Central memory CD4-positive, alpha-beta T cell (primary cell): ENCODE measurements at regions not wholly inside any gene's neighbourhood (a gene's known extent, or its start where the extent isn't known, plus 50 kb on each side); places are given as distances from the start of the nearest gene placed in this dataset.

ENCODE experiments used
- DNase-seq: peaks from one replicate; pipeline ENCODE4 v3.0.0; 2022

DNA sequence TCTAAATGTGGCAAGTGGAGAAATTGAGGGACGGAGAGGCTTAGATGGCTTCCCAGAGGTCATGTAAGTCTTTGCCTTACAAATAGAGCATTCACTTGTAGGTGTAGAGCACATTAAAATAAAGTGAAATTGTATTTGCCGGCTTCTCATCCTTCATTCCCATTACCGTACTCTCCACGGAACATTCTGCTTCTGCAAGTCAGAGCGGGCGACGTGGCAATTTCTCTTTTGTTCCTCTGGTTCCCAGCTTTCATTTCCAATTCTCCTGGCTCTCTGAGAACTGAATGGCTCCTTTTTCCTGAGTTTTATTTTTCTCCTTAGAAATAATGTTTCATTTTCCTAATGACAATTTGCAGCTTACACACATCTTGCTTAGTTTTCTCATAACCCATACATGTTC lies 51.3 kb upstream of the PFKP start:
- DNase-seq: no peak

GRCh38 chr10:3014968-3015367 lies 52.4 kb upstream of the PFKP start:
- DNase-seq: no peak

GRCh38 chr10:3012223-3012622 lies 55.1 kb upstream of the PFKP start:
- DNase-seq: no peak

DNA sequence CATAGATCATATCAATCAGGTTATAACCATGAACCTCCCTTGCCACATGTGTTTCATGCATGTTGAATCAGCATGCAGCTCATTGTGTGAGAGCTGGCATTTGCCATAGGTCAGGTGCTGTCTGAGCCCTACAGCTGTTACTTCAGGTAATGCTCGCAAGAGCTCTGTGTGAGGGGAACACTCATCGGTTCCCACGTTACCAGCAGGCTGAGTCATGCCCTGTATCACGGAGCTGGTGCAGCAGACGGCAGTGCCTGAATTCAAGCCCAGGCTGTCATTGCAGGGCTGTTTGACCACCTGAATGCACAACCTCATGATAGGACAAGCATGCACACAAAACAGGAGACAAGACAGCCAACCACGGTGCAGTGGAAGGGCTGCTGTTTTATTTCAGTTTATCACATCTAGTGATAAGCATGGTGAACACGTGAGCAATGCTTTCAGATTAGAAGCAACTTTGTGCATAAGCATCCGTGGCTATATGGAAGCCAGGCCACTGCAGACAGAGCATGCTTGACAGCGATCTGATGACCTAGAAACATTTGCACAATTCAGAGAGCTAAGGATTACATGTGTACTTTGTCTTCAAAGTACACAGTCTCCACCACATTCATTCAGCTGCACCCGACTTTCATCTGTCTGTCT lies 56.4 kb upstream of the PFKP start:
- no peak for DNase-seq

- no peak for DNase-seq
Measured at GRCh38 chr10:3010334-3010733, 57.0 kb upstream of the PFKP start.

GRCh38 chr10:3009341-3009740 lies 58.0 kb upstream of the PFKP start:
- DNase-seq: no peak

DNA sequence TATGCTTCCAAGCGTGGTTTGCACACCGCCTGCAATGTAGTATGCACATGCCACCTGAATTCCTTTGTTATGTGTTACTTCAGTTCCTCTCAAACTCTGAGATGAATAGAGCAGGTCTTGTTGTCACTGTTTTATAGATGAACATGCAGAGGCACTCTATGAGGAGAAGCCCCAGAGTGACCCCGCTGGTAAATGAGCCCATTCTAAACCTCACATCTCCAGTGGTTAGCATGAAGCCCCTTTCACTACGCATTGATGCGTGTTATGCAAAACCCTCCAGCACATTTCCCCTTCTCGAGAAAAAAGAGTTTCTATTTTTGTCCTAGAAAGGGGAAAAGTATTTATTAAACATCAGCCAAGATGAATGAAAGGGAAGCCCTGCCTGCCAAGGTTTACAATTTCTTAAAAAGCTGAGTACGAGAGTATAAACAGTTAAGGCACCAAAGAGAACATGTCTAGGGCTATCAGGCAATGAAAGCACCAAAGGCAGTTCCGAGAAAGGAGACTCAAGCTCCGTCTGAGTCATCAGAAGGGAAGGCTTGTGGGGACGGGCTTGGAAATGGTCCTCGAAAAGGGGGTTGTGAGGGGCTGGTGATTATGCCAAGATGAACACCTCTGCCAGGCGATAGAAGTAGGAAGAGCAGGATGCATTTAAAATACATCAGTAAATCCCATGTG lies 58.7 kb upstream of the PFKP start:
- no peak for DNase-seq

DNA sequence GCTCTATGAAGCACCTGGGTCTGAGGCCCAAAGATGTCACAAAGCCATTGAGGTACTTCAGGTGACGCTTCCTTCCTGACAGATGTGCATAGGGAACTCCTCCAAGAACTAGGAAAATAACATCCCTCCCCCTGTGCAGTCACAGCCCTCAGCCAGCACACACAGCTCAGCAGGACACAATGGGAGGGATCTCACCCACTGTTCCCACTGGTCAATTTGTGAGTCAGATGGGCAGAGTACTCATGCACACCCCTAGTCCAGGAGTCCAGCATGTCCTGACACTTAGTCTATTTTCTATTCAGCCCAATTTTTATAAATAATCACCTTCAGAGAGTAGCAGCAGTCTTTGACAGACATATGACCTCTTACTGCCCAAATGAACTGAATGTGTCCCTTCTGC lies 60.7 kb upstream of the PFKP start:
- no peak for DNase-seq

- DNase-seq: no peak
Measured at GRCh38 chr10:3006093-3006492, 61.3 kb upstream of the PFKP start.

GRCh38 chr10:3002304-3002703 lies 65.0 kb upstream of the PFKP start:
- no peak for DNase-seq

- no peak for DNase-seq
Measured at GRCh38 chr10:3000048-3000447, 67.3 kb upstream of the PFKP start.

DNA sequence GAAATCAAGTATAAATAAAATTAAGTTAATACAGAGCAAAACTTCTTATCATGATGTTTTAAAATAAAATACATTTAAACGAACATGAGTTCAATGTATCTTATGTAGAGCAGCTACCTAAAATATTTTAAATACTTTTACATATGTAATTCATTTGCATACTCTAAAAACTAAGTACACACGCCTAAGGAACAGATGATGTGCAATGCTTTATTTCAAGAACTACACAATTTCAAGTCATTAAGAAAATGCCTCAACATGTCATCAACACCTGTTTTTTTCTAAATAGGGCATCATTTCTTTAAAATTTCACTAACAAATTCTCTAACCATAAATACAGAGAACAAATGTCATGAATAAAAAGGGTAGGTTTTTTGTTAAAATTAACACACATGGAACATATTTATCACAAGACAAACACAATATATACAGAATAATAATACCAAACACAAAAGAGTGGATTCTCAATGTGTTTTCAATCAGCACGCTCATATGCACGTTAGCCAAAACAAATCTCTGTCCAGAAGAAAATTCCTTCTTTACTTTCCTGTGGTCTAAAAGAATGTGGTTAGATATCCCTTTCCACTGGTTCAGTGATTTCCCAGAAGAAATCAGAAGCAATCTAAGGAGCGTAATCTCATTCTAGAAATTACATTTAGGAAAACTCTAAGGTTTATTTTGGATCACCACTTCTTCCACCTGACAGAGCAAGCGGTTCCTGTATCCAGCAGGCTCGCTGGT lies 73.0 kb upstream of the PFKP start:
- no peak for DNase-seq

- DNase-seq: no peak
Measured at GRCh38 chr10:2993636-2994035, 73.7 kb upstream of the PFKP start.

- DNase-seq: no peak
Measured at GRCh38 chr10:2992401-2993198, 74.7 kb upstream of the PFKP start.

DNA sequence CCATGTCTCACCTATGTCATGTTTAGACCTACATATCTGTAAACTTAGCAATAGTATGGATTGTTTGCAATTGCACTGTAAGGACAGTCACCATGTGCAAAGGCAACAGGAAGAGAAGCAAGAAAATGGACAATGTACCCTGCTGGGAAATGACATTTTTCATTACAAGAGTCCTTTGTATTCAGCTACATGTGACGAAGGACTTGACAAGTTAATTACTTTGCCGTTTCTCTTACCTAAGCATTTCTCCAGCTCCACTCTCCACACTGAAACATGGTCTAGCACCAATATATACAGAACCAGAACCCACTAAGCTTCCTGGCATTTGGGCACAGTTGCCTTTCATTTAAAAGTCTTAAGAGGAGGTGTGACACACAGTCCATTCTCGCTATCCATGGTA lies 76.6 kb upstream of the PFKP start:
- no peak for DNase-seq

- no peak for DNase-seq
Measured at GRCh38 chr10:2989292-2989947, 77.9 kb upstream of the PFKP start.

- DNase-seq: no peak
Measured at GRCh38 chr10:2987185-2987768, 80.1 kb upstream of the PFKP start.

DNA sequence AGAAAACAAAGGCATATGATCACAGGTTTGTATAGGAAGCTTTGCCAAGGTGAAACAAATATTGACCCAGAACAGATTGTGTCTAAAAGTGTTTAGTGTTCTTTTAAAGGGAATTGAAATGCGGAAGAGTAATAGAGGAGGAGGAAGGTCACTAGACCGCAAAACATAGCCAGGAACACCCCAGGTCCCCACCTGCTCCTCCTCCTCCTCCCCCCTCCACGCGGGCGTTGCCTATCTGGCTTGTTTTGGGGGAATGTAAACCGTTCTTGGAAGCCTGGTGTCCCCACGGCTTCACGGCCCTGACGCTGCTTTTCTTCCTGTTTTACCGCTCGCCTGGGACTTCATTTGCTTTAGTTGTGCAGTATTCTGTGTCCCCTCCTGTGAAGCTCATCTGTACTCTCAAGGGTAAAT lies 81.0 kb upstream of the PFKP start:
- no peak for DNase-seq

GRCh38 chr10:2985729-2986232 lies 81.6 kb upstream of the PFKP start:
- no peak for DNase-seq

GRCh38 chr10:2984682-2985081 lies 82.7 kb upstream of the PFKP start:
- no peak for DNase-seq

- DNase-seq: no peak
Measured at GRCh38 chr10:2982146-2982545, 85.2 kb upstream of the PFKP start.

DNA sequence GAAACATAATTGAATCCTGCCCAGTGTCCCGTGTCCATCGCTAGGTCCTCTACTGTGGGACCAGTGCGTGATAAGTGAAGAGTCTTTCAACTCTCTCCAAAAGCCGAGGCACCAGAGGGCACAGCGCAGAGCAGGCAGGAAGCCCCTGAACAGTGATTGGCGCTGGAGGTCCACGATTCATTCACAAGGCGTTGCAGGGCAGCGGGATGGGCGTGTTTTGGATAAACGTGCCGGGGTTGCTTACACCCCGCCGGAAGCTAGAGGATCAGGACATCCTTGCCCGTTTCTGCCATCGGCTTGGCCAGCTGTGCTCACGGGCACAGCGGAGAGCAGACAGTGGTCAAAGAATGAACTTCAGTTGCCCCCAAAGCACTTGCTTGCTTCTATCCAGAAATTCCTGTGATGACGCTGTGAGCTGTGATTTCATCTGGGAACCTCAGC lies 86.0 kb upstream of the PFKP start:
- DNase-seq: no peak
